ENCODE measurements at regions not wholly inside any gene's neighbourhood (a gene's known extent, or its start where the extent isn't known, plus 50 kb on each side); places are given as distances from the start of the nearest gene placed in this dataset.
"Not testable (repeated sequence)": the region's sequence is repeated elsewhere in the genome, so short reads cannot be mapped to it uniquely, and the experiment has no call there.

DNA sequence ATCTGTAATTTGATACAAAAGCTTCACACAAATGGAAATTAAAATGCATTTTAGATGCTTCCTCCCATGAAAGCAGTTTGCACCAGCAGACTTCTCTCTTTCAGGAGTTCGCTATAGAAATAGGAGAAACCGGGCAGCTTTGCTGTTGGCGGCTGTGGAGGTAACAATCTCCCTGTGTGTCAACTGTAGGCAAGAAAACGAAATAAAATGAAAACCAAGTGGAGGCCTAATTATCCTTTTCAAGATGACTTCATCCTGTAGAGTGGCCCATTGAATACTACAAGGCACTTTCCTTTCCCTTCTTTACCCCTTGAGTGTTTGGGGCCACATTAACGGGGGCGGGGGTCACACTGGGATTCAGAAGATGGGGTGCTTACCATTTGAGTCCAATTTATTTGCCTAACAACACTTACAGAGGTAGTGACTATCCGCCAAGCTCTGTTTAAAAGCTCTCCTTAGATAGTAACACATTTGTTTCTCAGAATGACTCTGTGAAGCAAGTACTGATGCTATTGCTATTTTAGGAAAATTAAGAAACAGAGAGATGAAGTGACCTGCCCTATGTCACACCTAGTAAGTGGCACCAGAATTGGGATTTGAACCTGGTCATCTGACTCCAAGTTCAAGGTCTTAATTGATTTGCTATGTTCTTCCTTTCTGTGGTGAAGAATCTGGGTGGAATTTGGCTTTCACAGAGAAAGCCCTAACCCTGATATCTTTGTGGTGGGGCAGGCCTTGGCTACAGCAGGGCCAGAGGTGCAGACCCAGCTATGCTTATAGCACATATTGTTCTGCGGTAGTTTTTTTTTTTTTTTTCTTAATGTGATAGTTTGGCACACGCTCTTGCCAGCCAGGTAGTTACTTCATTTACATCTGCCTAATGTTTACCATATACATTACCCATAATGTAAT lies 125.5 kb upstream of the MPHOSPH6 start:
- no peak overlapping the region for H3K9ac ChIP-seq (ENCODE audit: low read length)
- H3K9me3 ChIP-seq (ENCODE audit: control insufficient read depth, low read length), result no peaks in the 10 kb centered on the region
- DNase-seq (ENCODE audit: low read depth), result no peak
- no peak overlapping the region for H3K4me3 ChIP-seq (ENCODE audit: low read length)
- no peaks in the 10 kb centered on the region for H3K36me3 ChIP-seq (ENCODE audit: control insufficient read depth, insufficient read depth, low read length, severe bottlenecking)
- peaks cover 3% of the 10 kb centered on the region for H3K27me3 ChIP-seq (replicated peaks; ENCODE audit: control insufficient read depth, insufficient read depth, low read length)
- no peaks in the 10 kb centered on the region for H3K4me1 ChIP-seq (ENCODE audit: control insufficient read depth, insufficient read depth, low read length)

DNA sequence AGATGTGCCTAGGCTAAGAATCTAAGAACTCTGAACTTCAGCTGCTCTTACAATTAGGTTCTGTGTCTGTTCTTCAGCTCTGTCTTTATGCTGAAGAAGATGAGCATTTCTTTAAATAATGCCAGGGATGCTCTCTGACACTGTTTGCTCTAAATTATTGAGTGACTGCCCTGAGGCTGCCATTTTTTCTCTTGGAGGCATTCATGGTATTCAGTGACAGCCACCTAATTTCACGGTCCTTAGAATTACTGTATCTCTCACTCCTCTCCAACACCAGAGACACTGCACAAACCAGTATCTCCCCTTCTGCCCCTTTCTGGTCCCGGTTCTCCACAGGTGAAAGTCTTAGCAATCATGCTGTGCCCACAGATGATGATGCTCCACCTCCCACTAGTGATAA lies 123.6 kb upstream of the MPHOSPH6 start:
- no peaks in the 10 kb centered on the region for H3K4me1 ChIP-seq (ENCODE audit: control insufficient read depth, insufficient read depth, low read length)
- H3K36me3 ChIP-seq (ENCODE audit: control insufficient read depth, insufficient read depth, low read length, severe bottlenecking), result no peaks in the 10 kb centered on the region
- H3K9ac ChIP-seq (ENCODE audit: low read length), result no peak overlapping the region
- H3K27me3 ChIP-seq (replicated peaks; ENCODE audit: control insufficient read depth, insufficient read depth, low read length), result peaks cover 3% of the 10 kb centered on the region
- no peaks in the 10 kb centered on the region for H3K9me3 ChIP-seq (ENCODE audit: control insufficient read depth, low read length)
- no peak overlapping the region for H3K4me3 ChIP-seq (ENCODE audit: low read length)
- no peak for DNase-seq (ENCODE audit: low read depth)

DNA sequence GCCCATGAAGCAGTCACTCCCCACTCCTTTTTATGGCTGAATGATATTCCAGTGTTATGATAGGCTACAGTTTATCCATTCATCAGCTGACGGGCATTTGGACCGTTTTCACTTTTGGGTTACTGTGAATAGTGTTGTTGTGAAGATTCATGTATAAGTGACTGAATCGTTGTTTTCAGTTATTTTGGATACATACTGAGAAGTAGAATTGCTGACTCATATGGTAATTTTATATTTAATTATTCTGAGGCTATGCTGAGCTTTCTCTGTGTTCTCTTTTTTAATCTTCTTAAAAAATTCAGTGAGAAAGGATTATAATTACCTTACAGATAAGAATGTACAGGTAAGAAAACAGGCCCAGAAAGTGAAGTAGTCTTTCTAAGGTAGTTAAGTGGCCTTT lies 117.9 kb upstream of the MPHOSPH6 start:
- Histone ChIP-seq H3K9me3 (ENCODE audit: control insufficient read depth, low read length) (no peaks in the 10 kb centered on the region), H3K27me3 (replicated peaks; ENCODE audit: control insufficient read depth, insufficient read depth, low read length) (peaks cover 11% of the 10 kb centered on the region), H3K4me1 (ENCODE audit: control insufficient read depth, insufficient read depth, low read length) (no peaks in the 10 kb centered on the region), H3K9ac (ENCODE audit: low read length) (no peak overlapping the region), H3K4me3 (ENCODE audit: low read length) (no peak overlapping the region), H3K36me3 (ENCODE audit: control insufficient read depth, insufficient read depth, low read length, severe bottlenecking) (no peaks in the 10 kb centered on the region)
- no peak for DNase-seq (ENCODE audit: low read depth)

DNA sequence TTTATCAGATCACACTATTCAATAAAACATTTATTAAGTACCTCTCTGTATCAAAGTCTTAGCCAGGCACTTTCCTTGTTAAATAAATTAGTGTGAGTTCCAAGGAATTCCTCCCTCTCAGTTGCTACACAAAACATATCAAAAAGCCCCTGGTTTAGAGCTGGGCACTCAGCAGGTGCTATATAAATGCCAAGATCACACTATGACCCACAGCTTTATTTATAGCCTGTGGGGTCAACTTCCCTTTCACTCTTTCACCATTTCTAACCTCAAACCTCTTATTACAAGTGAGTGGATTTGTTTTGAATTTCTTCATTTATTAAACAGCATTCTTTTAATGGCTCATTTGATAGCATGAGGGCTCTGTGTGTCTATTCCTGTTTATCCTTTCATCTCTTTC lies 112.6 kb upstream of the MPHOSPH6 start:
- H3K9me3 ChIP-seq (ENCODE audit: control insufficient read depth, low read length), result peaks cover 6% of the 10 kb centered on the region
- H3K9ac ChIP-seq (ENCODE audit: low read length), result no peak overlapping the region
- peaks cover 10% of the 10 kb centered on the region for H3K27me3 ChIP-seq (replicated peaks; ENCODE audit: control insufficient read depth, insufficient read depth, low read length)
- DNase-seq (ENCODE audit: low read depth), result no peak
- no peaks in the 10 kb centered on the region for H3K4me1 ChIP-seq (ENCODE audit: control insufficient read depth, insufficient read depth, low read length)
- H3K4me3 ChIP-seq (ENCODE audit: low read length), result no peak overlapping the region
- no peaks in the 10 kb centered on the region for H3K36me3 ChIP-seq (ENCODE audit: control insufficient read depth, insufficient read depth, low read length, severe bottlenecking)

DNA sequence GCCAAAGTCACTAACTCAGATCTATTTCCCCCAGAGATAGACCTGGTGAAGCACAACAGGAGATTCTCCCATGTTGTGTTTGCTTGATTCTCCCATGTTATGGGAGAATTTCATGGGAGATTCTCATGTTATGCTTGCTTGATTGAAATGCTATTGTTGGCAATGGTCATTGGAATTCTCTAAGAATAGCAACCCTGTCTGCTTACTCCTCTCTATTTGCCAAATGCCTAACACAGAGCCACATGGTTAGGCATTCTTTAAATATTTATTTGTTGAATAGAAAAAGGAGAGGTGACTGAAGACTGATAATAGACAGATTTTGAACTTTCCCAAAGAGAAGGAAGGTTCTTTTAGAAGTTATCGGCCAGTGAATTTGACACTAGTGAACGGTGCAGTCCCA lies 111.5 kb upstream of the MPHOSPH6 start:
- H3K4me3 ChIP-seq (ENCODE audit: low read length), result no peak overlapping the region
- no peak overlapping the region for H3K9ac ChIP-seq (ENCODE audit: low read length)
- H3K9me3 ChIP-seq (ENCODE audit: control insufficient read depth, low read length), result peaks cover 6% of the 10 kb centered on the region
- peaks cover 4% of the 10 kb centered on the region for H3K27me3 ChIP-seq (replicated peaks; ENCODE audit: control insufficient read depth, insufficient read depth, low read length)
- DNase-seq (ENCODE audit: low read depth), result no peak
- H3K4me1 ChIP-seq (ENCODE audit: control insufficient read depth, insufficient read depth, low read length), result no peaks in the 10 kb centered on the region
- H3K36me3 ChIP-seq (ENCODE audit: control insufficient read depth, insufficient read depth, low read length, severe bottlenecking), result no peaks in the 10 kb centered on the region

DNA sequence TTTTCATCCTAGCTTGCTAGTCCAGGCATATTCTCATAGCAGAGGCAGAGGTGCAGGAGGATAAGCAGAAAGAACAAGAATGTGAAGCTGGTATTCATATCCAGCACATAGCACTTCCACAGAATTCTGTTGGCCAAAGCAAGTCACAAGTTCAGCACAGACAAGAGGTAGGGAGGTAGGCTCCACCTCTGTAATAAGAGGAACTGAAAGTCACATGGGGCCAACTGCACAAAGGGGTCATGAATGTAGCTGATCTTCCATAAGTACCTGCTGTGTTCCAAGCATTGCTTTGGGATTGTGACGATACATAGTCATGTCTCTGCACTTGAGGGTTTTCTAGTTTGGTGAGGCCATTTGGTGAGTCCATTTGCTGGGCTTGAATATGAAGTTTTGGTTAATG lies 110.8 kb upstream of the MPHOSPH6 start:
- Histone ChIP-seq H3K4me1 (ENCODE audit: control insufficient read depth, insufficient read depth, low read length) (no peaks in the 10 kb centered on the region), H3K9me3 (ENCODE audit: control insufficient read depth, low read length) (peaks cover 6% of the 10 kb centered on the region), H3K36me3 (ENCODE audit: control insufficient read depth, insufficient read depth, low read length, severe bottlenecking) (no peaks in the 10 kb centered on the region), H3K4me3 (ENCODE audit: low read length) (no peak overlapping the region), H3K9ac (ENCODE audit: low read length) (no peak overlapping the region), H3K27me3 (replicated peaks; ENCODE audit: control insufficient read depth, insufficient read depth, low read length) (peaks cover 4% of the 10 kb centered on the region)
- no peak for DNase-seq (ENCODE audit: low read depth)

DNA sequence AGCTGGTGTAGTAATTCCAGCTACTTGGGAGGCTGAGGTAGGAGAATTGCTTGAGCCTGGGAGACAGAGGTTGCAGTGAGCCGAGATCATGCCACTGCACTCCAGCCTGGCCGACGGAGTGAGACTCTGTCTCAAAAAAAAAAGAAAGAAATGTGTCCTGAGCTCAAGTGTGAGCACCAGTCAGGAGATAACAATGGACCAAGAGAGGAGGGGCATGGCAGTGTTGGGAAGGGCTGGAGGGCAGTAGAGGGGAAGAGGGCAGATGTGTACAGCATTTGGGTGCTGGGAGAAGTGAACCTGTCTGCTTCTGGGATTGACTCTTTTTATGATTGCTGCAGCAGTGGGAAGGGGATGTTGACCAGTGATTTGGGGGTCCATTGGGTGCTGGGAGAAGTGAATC lies 105.3 kb upstream of the MPHOSPH6 start:
- not testable (repeated sequence) for H3K4me1 ChIP-seq (ENCODE audit: control insufficient read depth, insufficient read depth, low read length); H3K9me3 ChIP-seq (ENCODE audit: control insufficient read depth, low read length); H3K36me3 ChIP-seq (ENCODE audit: control insufficient read depth, insufficient read depth, low read length, severe bottlenecking); DNase-seq (ENCODE audit: low read depth); H3K4me3 ChIP-seq (ENCODE audit: low read length); H3K9ac ChIP-seq (ENCODE audit: low read length)
- H3K27me3 ChIP-seq (replicated peaks; ENCODE audit: control insufficient read depth, insufficient read depth, low read length), result peaks cover 19% of the 10 kb centered on the region

DNA sequence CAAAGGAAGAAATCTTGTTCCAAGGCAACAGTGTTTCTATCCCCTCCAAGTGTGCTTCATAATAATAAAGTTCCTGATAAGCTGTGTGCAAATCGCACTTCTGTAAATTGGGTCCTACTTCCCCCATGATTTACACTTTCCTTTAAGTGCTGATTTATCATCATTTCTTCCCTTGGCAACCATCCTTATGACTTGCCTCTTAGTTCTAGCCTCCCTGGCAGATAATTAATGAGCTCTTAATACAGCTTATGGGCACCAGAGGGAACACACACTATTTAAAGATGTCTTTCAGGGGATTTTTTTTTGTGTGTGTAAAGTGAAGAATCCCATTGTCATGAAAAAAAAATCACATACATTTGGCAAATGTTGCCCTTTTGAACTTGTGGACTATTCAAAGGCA lies 101.6 kb upstream of the MPHOSPH6 start:
- no peak for DNase-seq (ENCODE audit: low read depth)

DNA sequence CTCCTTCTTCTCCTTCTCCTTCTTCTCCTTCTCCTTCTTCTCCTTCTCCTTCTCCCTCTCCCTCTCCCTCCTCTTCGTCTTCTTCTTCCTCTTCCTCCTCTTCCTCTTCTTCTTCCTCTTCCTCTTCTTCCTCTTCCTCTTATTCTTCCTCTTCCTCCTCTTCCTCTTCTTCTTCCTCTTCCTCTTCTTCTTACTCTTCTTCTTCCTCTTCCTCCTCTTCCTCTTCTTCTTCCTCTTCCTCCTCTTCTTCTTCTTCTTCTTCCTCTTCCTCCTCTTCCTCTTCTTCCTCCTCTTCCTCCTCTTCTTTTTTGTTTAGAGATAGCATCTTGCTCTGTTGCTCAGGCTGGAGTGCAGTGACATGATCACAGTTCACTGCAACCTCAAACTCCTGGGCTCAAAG lies 97.7 kb upstream of the MPHOSPH6 start:
- DNase-seq (ENCODE audit: low read depth); H3K9ac ChIP-seq (ENCODE audit: low read length); H3K9me3 ChIP-seq (ENCODE audit: control insufficient read depth, low read length); H3K36me3 ChIP-seq (ENCODE audit: control insufficient read depth, insufficient read depth, low read length, severe bottlenecking); H3K4me3 ChIP-seq (ENCODE audit: low read length): not testable (repeated sequence)
- Histone ChIP-seq H3K27me3 (replicated peaks; ENCODE audit: control insufficient read depth, insufficient read depth, low read length) (peaks cover 27% of the 10 kb centered on the region), H3K4me1 (ENCODE audit: control insufficient read depth, insufficient read depth, low read length) (peaks cover 12% of the 10 kb centered on the region)

More for the DNA sequence above, 101.6 kb upstream of the MPHOSPH6 start:
- Histone ChIP-seq H3K9ac (ENCODE audit: low read length) (no peak overlapping the region), H3K36me3 (ENCODE audit: control insufficient read depth, insufficient read depth, low read length, severe bottlenecking) (no peaks in the 10 kb centered on the region), H3K4me3 (ENCODE audit: low read length) (no peak overlapping the region), H3K9me3 (ENCODE audit: control insufficient read depth, low read length) (no peaks in the 10 kb centered on the region), H3K27me3 (replicated peaks; ENCODE audit: control insufficient read depth, insufficient read depth, low read length) (peaks cover 34% of the 10 kb centered on the region), H3K4me1 (ENCODE audit: control insufficient read depth, insufficient read depth, low read length) (no peaks in the 10 kb centered on the region)

DNA sequence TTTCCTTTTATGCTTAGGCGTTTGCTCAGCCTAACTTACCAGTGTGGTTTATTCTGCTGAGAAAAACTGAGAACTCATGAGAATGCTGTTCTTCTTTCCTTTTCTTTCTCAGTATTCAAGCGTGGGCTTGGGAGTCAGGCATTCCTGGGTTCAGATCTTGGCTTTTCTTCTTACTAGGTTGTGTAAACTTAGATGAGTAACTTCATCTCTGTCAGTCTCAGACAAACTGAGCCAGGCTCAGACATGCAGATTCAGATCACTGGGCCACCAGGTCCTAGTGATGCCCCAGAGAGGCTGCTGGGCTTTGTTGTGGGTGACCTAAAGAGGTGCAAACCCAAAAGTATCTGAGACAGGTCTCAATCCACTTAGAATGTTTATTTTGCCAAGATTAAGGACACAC lies 95.8 kb upstream of the MPHOSPH6 start:
- Histone ChIP-seq H3K4me1 (ENCODE audit: control insufficient read depth, insufficient read depth, low read length) (peaks cover 12% of the 10 kb centered on the region), H3K4me3 (ENCODE audit: low read length) (no peak overlapping the region), H3K36me3 (ENCODE audit: control insufficient read depth, insufficient read depth, low read length, severe bottlenecking) (no peaks in the 10 kb centered on the region), H3K27me3 (replicated peaks; ENCODE audit: control insufficient read depth, insufficient read depth, low read length) (peaks cover 32% of the 10 kb centered on the region), H3K9ac (ENCODE audit: low read length) (no peak overlapping the region), H3K9me3 (ENCODE audit: control insufficient read depth, low read length) (no peaks in the 10 kb centered on the region)
- no peak for DNase-seq (ENCODE audit: low read depth)

DNA sequence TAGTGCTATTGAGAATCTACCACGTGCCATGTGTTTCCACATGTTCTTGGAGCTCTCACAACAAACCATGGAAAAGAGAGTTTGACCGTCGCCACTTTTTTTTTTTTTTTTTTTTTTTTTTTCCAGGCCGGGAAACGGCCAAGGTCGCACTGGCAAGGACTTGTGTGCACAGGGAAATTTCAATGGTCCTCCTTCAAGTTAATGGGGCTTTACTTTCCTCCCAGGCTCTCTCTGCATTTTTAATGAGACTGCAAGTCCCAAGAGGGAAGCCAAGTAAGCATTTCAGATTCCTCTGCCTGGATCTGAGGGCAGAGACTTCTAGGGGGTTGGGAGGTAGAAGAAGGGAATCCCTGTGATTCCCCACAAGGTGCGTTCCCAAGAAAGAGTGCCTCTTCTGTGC lies 94.7 kb upstream of the MPHOSPH6 start:
- H3K4me1 ChIP-seq (ENCODE audit: control insufficient read depth, insufficient read depth, low read length), result peaks cover 12% of the 10 kb centered on the region
- H3K9me3 ChIP-seq (ENCODE audit: control insufficient read depth, low read length), result no peaks in the 10 kb centered on the region
- H3K4me3 ChIP-seq (ENCODE audit: low read length), result no peak overlapping the region
- no peak for DNase-seq (ENCODE audit: low read depth)
- H3K27me3 ChIP-seq (replicated peaks; ENCODE audit: control insufficient read depth, insufficient read depth, low read length), result peaks cover 31% of the 10 kb centered on the region
- no peaks in the 10 kb centered on the region for H3K36me3 ChIP-seq (ENCODE audit: control insufficient read depth, insufficient read depth, low read length, severe bottlenecking)
- H3K9ac ChIP-seq (ENCODE audit: low read length), result no peak overlapping the region

Measured in adipocyte (in vitro differentiated cells).